ENCODE measurements at regions not wholly inside any gene's neighbourhood (a gene's known extent, or its start where the extent isn't known, plus 50 kb on each side); places are given as distances from the start of the nearest gene placed in this dataset.

DNA sequence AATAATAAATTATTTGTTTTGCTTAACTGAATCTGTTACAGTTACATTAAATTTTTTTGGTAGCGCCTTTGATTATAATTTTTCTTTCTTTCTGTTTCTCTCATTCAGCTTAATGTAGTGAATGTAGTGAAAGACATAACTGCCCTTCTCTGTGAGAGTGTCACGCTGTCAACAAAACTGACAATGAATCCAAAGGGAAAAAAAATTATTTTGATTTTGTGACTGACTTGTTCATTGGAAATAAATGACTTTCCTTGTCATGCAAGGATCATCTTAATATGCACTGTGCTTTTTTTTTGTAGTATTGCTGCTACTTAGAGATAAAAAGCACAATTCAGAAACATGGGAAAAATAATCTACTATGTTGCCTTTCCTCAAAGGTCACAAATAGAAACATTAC is 1196.4 kb downstream of the PCDH17 start:
- no peak overlapping the region for H2AFZ ChIP-seq (ENCODE audit: low read length)
- no peak for ATAC-seq
- no peaks in the 10 kb centered on the region for H3K9me3 ChIP-seq (ENCODE audit: low read length)
- no peaks in the 10 kb centered on the region for H3K27me3 ChIP-seq (ENCODE audit: low read length)
- DNase-seq = no peak
- H3K4me3 ChIP-seq (ENCODE audit: low read length) = no peak overlapping the region
- CTCF ChIA-PET = no interaction called here
- H4K20me1 ChIP-seq (ENCODE audit: low read length) = no peaks in the 10 kb centered on the region
- BruUV-seq (replicated peaks) = no TSS peak
- no peaks in the 10 kb centered on the region for H3K36me3 ChIP-seq (ENCODE audit: low read depth, low read length)
- no peak overlapping the region for H3K27ac ChIP-seq (ENCODE audit: low read length)
- intact Hi-C loops (cut with micrococcal nuclease) = no loop called here
- H3K4me1 ChIP-seq (ENCODE audit: insufficient read depth, low read length) = no peaks in the 10 kb centered on the region
- H3K9me2 ChIP-seq (replicated peaks; ENCODE audit: low read length) = no peaks in the 10 kb centered on the region
- POLR2A ChIA-PET (ENCODE audit: unreplicated experiment) = no interaction called here
- no peak overlapping the region for H3K9ac ChIP-seq (ENCODE audit: low read length)
- no peak for TF ChIP-seq EZH2phosphoT487 (IDR thresholded peaks at IDR 0.05; ENCODE audit: borderline replicate concordance, low read length)
- H3K79me2 ChIP-seq (ENCODE audit: low read length) = no peaks in the 10 kb centered on the region
- no peaks in the 10 kb centered on the region for H3F3A ChIP-seq (ENCODE audit: low read length, unreplicated experiment)
- no peak overlapping the region for H3K4me2 ChIP-seq (ENCODE audit: low read length)

DNA sequence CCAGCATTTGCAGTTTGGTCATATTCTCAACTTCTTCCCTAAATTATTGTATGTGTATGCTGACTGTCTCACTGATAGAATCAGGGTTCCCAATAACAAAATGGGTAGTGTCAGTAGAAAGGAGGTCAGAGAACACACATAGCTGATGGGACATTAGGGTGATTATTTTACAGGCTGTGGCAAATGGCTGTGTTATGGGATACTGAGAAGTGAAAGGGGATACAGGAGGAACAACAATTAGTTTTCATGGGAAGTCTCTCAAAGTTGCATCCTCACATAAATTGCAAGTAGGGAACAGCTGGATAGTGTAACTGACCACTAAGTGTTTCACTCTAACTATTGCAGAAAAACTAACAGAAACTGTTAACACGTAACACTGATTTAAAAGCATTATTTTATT is 1199.3 kb downstream of the PCDH17 start:
- Histone ChIP-seq H3K9me3 (ENCODE audit: low read length) (no peaks in the 10 kb centered on the region), H3K9me2 (replicated peaks; ENCODE audit: low read length) (no peaks in the 10 kb centered on the region), H4K20me1 (ENCODE audit: low read length) (no peaks in the 10 kb centered on the region), H3F3A (ENCODE audit: low read length, unreplicated experiment) (no peaks in the 10 kb centered on the region), H3K36me3 (ENCODE audit: low read depth, low read length) (no peaks in the 10 kb centered on the region), H3K4me2 (ENCODE audit: low read length) (no peak overlapping the region), H3K4me3 (ENCODE audit: low read length) (no peak overlapping the region), H3K9ac (ENCODE audit: low read length) (no peak overlapping the region), H3K27ac (ENCODE audit: low read length) (no peak overlapping the region), H3K79me2 (ENCODE audit: low read length) (no peaks in the 10 kb centered on the region), H2AFZ (ENCODE audit: low read length) (no peak overlapping the region), H3K4me1 (ENCODE audit: insufficient read depth, low read length) (no peaks in the 10 kb centered on the region), H3K27me3 (ENCODE audit: low read length) (no peaks in the 10 kb centered on the region)
- DNase-seq (no peak), ATAC-seq (no peak)
- intact Hi-C loops (cut with micrococcal nuclease) = no loop called here
- TF ChIP-seq EZH2 (IDR thresholded peaks at IDR 0.05; ENCODE audit: low read length, unreplicated experiment) = no peak
- TF ChIP-seq, protein P1, sequence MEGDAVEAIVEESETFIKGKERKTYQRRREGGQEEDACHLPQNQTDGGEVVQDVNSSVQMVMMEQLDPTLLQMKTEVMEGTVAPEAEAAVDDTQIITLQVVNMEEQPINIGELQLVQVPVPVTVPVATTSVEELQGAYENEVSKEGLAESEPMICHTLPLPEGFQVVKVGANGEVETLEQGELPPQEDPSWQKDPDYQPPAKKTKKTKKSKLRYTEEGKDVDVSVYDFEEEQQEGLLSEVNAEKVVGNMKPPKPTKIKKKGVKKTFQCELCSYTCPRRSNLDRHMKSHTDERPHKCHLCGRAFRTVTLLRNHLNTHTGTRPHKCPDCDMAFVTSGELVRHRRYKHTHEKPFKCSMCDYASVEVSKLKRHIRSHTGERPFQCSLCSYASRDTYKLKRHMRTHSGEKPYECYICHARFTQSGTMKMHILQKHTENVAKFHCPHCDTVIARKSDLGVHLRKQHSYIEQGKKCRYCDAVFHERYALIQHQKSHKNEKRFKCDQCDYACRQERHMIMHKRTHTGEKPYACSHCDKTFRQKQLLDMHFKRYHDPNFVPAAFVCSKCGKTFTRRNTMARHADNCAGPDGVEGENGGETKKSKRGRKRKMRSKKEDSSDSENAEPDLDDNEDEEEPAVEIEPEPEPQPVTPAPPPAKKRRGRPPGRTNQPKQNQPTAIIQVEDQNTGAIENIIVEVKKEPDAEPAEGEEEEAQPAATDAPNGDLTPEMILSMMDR (conservative IDR thresholded peaks at IDR 0.05; ENCODE audit: low read depth, low read length) = no peak
- no peak for TF ChIP-seq EZH2phosphoT487 (IDR thresholded peaks at IDR 0.05; ENCODE audit: borderline replicate concordance, low read length)
- no TSS peak for BruUV-seq (replicated peaks)
- CTCF ChIA-PET = no interaction called here
- POLR2A ChIA-PET (ENCODE audit: unreplicated experiment) = no interaction called here

DNA sequence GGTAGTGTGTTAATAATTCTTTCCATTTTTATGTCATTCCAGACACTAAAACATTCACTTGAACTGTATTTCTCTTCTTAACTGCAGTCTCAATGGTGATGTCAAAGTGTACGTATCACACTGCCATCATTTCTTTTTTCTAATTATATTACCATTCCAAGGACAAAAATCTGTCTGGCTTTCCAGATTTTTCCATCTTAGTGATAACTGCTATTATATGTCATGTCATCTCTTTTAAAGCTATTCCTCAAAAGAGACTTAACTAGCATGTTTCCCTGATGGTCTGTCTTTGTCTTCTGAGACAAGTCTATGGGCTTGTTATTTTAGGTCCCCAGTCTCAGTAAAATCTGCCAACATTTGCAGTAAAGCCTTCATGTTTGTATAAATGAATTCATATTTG is 1207.1 kb downstream of the PCDH17 start:
- no peaks in the 10 kb centered on the region for H3K79me2 ChIP-seq (ENCODE audit: low read length)
- H3F3A ChIP-seq (ENCODE audit: low read length, unreplicated experiment) = no peaks in the 10 kb centered on the region
- TF ChIP-seq EZH2phosphoT487 (IDR thresholded peaks at IDR 0.05; ENCODE audit: borderline replicate concordance, low read length) (no peak), EZH2 (IDR thresholded peaks at IDR 0.05; ENCODE audit: low read length, unreplicated experiment) (no peak)
- TF ChIP-seq, protein P1 (conservative IDR thresholded peaks at IDR 0.05; ENCODE audit: low read depth, low read length) = no peak
- H3K9me3 ChIP-seq (ENCODE audit: low read length) = no peaks in the 10 kb centered on the region
- H3K4me2 ChIP-seq (ENCODE audit: low read length) = no peak overlapping the region
- H3K9ac ChIP-seq (ENCODE audit: low read length) = no peak overlapping the region
- POLR2A ChIA-PET (ENCODE audit: unreplicated experiment) = no interaction called here
- H3K4me3 ChIP-seq (ENCODE audit: low read length) = no peak overlapping the region
- no peak for DNase-seq
- intact Hi-C loops (cut with micrococcal nuclease) = no loop called here
- H3K4me1 ChIP-seq (ENCODE audit: insufficient read depth, low read length) = no peaks in the 10 kb centered on the region
- no peaks in the 10 kb centered on the region for H3K9me2 ChIP-seq (replicated peaks; ENCODE audit: low read length)
- CTCF ChIA-PET = no interaction called here
- no TSS peak for BruUV-seq (replicated peaks)
- H2AFZ ChIP-seq (ENCODE audit: low read length) = no peak overlapping the region
- no peaks in the 10 kb centered on the region for H4K20me1 ChIP-seq (ENCODE audit: low read length)
- ATAC-seq = no peak
- no peak overlapping the region for H3K27ac ChIP-seq (ENCODE audit: low read length)
- H3K27me3 ChIP-seq (ENCODE audit: low read length) = no peaks in the 10 kb centered on the region
- no peaks in the 10 kb centered on the region for H3K36me3 ChIP-seq (ENCODE audit: low read depth, low read length)
